SU-DHL-6 (cell line): ENCODE measurements at regions not wholly inside any gene's neighbourhood (a gene's known extent, or its start where the extent isn't known, plus 50 kb on each side); places are given as distances from the start of the nearest gene placed in this dataset.

Experiments
- EZH2phosphoT487 ChIP-seq: fragments of 200-600 bp; sonication (generic), shearing (Covaris generic); conservative IDR thresholded peaks from 2 replicates; pipeline ENCODE4 v1.6.1; 2018; ENCODE audit warnings: mild to moderate bottlenecking, antibody characterized with exemption, low read length, moderate library complexity, mixed read lengths
- TF ChIP-seq, protein P1 (sequence below): fragments of 200-600 bp; sonication (generic); IDR thresholded peaks from one replicate; pipeline ENCODE4 v1.5.1; 2017; ENCODE audit warnings: antibody characterized with exemption, mild to moderate bottlenecking, low read length, moderate library complexity; ENCODE audit not compliant: insufficient read depth, poor library complexity, severe bottlenecking

DNA sequence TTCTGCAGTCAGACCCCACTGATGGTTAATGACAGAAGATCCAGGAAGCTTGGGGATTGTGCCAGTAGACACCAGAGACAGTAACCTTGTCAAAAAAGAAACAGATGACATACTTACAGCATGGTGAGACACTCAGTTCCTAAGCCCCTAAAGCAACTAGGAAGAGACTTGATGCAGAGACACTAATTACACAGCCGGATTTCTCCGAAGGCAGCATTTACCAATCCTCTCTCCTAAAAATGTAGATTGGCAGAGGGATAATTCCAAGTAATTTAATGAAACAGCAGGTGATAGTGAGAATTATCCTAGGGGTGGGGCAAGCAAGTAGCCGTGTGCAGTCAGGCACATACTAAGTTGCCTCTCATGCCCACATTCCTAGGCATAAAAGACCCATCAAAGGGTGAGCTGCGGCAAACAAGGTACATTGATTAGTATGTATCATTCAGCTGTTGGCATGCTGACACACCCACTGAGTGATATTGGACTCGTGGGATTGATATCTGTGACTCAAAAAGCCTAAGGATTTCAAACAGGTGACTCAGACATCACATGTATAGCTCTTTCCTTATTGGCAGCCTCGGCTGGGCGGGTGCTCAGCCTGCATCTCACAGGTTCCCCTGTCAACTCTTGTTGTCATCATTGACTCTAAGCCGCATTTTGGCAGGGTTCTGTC lies 296.7 kb upstream of the ATP5MC3 start:
- TF ChIP-seq, protein P1, sequence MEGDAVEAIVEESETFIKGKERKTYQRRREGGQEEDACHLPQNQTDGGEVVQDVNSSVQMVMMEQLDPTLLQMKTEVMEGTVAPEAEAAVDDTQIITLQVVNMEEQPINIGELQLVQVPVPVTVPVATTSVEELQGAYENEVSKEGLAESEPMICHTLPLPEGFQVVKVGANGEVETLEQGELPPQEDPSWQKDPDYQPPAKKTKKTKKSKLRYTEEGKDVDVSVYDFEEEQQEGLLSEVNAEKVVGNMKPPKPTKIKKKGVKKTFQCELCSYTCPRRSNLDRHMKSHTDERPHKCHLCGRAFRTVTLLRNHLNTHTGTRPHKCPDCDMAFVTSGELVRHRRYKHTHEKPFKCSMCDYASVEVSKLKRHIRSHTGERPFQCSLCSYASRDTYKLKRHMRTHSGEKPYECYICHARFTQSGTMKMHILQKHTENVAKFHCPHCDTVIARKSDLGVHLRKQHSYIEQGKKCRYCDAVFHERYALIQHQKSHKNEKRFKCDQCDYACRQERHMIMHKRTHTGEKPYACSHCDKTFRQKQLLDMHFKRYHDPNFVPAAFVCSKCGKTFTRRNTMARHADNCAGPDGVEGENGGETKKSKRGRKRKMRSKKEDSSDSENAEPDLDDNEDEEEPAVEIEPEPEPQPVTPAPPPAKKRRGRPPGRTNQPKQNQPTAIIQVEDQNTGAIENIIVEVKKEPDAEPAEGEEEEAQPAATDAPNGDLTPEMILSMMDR = no peak
- TF ChIP-seq EZH2phosphoT487 = no peak
